Lower leg skin (tissue), 3 donors: ENCODE measurements at regions not wholly inside any gene's neighbourhood (a gene's known extent, or its start where the extent isn't known, plus 50 kb on each side); places are given as distances from the start of the nearest gene placed in this dataset.

Experiments used
- CTCF ChIP-seq, 3 donors: fragments of 450-650 bp; IDR thresholded peaks; one replicate each; pipeline ENCODE4 v1.5.1; 2016; ENCODE audit warnings: antibody characterized with exemption in 3 of 3, mild to moderate bottlenecking in 3 of 3, moderate library complexity in 2 of 3
- POLR2A ChIP-seq, 2 donors: fragments of 450-650 bp; IDR thresholded peaks; one replicate each; pipeline ENCODE4 v1.6.1; 2016 to 2017; ENCODE audit warnings: antibody characterized with exemption in 2 of 2, mild to moderate bottlenecking in 1 of 2, moderate library complexity in 1 of 2

- TF ChIP-seq CTCF (IDR thresholded peaks at IDR 0.05), result no peak
- no peak for TF ChIP-seq POLR2A (IDR thresholded peaks at IDR 0.05)
These were observed 112.3 kb downstream of the MIAT start for GRCh38 chr22:26769663-26770062.
